ENCODE measurements at regions not wholly inside any gene's neighbourhood (a gene's known extent, or its start where the extent isn't known, plus 50 kb on each side); places are given as distances from the start of the nearest gene placed in this dataset.
"Not testable (repeated sequence)": the region's sequence is repeated elsewhere in the genome, so short reads cannot be mapped to it uniquely, and the experiment has no call there.

GRCh38 chr15:24394303-24394702, 281.3 kb upstream of the NPAP1 start:
- H2AFZ ChIP-seq (ENCODE audit: control insufficient read depth, low read depth, low read length), result no peak overlapping the region
- ChIA-PET RAD21 (ENCODE audit: unreplicated experiment) (no interaction called here), SMC1A (ENCODE audit: uncharacterized antibody, unreplicated experiment) (no interaction called here), POLR2A (no interaction called here), CTCF (no interaction called here)
- DNase-seq (ENCODE audit: low read depth, low spot score) (no peak), ATAC-seq (no peak), FAIRE-seq (no peak)
- H4K20me1 ChIP-seq (ENCODE audit: control insufficient read depth, insufficient read depth), result no peaks in the 10 kb centered on the region
- no peak overlapping the region for H3K4me3 ChIP-seq
- H3K27ac ChIP-seq (ENCODE audit: control insufficient read depth, insufficient read depth), result no peak overlapping the region
- no peak overlapping the region for H3K4me2 ChIP-seq (ENCODE audit: control insufficient read depth, insufficient read depth)
- H3K79me2 ChIP-seq (ENCODE audit: control insufficient read depth, insufficient read depth, low read length), result no peaks in the 10 kb centered on the region
- no peaks in the 10 kb centered on the region for H3K9me3 ChIP-seq (replicated peaks; ENCODE audit: control insufficient read depth, insufficient read depth, low read length)
- H3K27me3 ChIP-seq (replicated peaks in 1 of 2; ENCODE audit: control insufficient read depth in 2 of 2, insufficient read depth in 2 of 2, low read length in 1 of 2), result no peaks in the 10 kb centered on the region
- BruUV-seq (replicated peaks), result no TSS peak
- no peaks in the 10 kb centered on the region for H3K4me1 ChIP-seq (ENCODE audit: control insufficient read depth, insufficient read depth, low read length)
- no peak overlapping the region for H3K9ac ChIP-seq (ENCODE audit: control insufficient read depth, insufficient read depth, low read length)
- no peaks in the 10 kb centered on the region for H3K36me3 ChIP-seq (ENCODE audit: control insufficient read depth in 2 of 2, insufficient read depth in 2 of 2, low read length in 1 of 2)
- 36% methylated on average over 1 of the region's 1 CpG for WGBS (ENCODE audit: insufficient coverage, insufficient replicate concordance, low lambda C conversion rate, missing lambda C conversion rate)
- intact Hi-C loops (cut with micrococcal nuclease; ENCODE audit: unreplicated experiment) (no loop called here), in situ Hi-C loops (cut with MboI) (no loop called here)
- TF ChIP-seq MYC (IDR thresholded peaks at IDR 0.05; ENCODE audit: insufficient read depth, insufficient read length, insufficient replicate concordance, low read length, severe bottlenecking) (no peak), ZBTB11 (CRISPR knock-in tag; IDR thresholded peaks at IDR 0.05) (no peak), ZBTB40 (IDR thresholded peaks at IDR 0.05; ENCODE audit: borderline replicate concordance) (no peak), SMAD5 (IDR thresholded peaks at IDR 0.05; ENCODE audit: low read depth) (no peak), CHD2 (IDR thresholded peaks at IDR 0.05; ENCODE audit: borderline replicate concordance, low read depth, low read length) (no peak), NR2C1 (IDR thresholded peaks at IDR 0.05) (no peak), HDAC6 (IDR thresholded peaks at IDR 0.05; ENCODE audit: unreplicated experiment) (no peak), SMC3 (IDR thresholded peaks at IDR 0.05; ENCODE audit: borderline replicate concordance, low read length) (no peak), STAT1 (conservative IDR thresholded peaks at IDR 0.05) (no peak), LARP7 (IDR thresholded peaks at IDR 0.05) (no peak), SIN3A (IDR thresholded peaks at IDR 0.05; ENCODE audit: low read depth, low read length) (no peak)

- intact Hi-C loops (cut with micrococcal nuclease; ENCODE audit: unreplicated experiment); RAD21 ChIA-PET (ENCODE audit: unreplicated experiment); POLR2A ChIA-PET; H3K9me3 ChIP-seq (replicated peaks; ENCODE audit: control insufficient read depth, insufficient read depth, low read length); CTCF ChIA-PET; H3K9ac ChIP-seq (ENCODE audit: control insufficient read depth, insufficient read depth, low read length); H2AFZ ChIP-seq (ENCODE audit: control insufficient read depth, low read depth, low read length); H3K36me3 ChIP-seq (ENCODE audit: control insufficient read depth in 2 of 2, insufficient read depth in 2 of 2, low read length in 1 of 2); H3K4me2 ChIP-seq (ENCODE audit: control insufficient read depth, insufficient read depth); in situ Hi-C loops (cut with MboI); H4K20me1 ChIP-seq (ENCODE audit: control insufficient read depth, insufficient read depth); H3K4me3 ChIP-seq; FAIRE-seq; H3K4me1 ChIP-seq (ENCODE audit: control insufficient read depth, insufficient read depth, low read length); H3K79me2 ChIP-seq (ENCODE audit: control insufficient read depth, insufficient read depth, low read length); H3K27ac ChIP-seq (ENCODE audit: control insufficient read depth, insufficient read depth); DNase-seq (ENCODE audit: low read depth, low spot score); ATAC-seq; H3K27me3 ChIP-seq (replicated peaks in 1 of 2; ENCODE audit: control insufficient read depth in 2 of 2, insufficient read depth in 2 of 2, low read length in 1 of 2); SMC1A ChIA-PET (ENCODE audit: uncharacterized antibody, unreplicated experiment); BruUV-seq (replicated peaks): not testable (repeated sequence)
- 8% methylated on average over 1 of the region's 1 CpG for WGBS (ENCODE audit: insufficient coverage, insufficient replicate concordance, low lambda C conversion rate, missing lambda C conversion rate)
Observed at GRCh38 chr15:24412649-24413048, 262.9 kb upstream of the NPAP1 start.

Data from GM12878 (cell line).